ENCODE measurements at regions not wholly inside any gene's neighbourhood (a gene's known extent, or its start where the extent isn't known, plus 50 kb on each side); places are given as distances from the start of the nearest gene placed in this dataset.
"Not testable (repeated sequence)": the region's sequence is repeated elsewhere in the genome, so short reads cannot be mapped to it uniquely, and the experiment has no call there.

- TF ChIP-seq, protein P1, sequence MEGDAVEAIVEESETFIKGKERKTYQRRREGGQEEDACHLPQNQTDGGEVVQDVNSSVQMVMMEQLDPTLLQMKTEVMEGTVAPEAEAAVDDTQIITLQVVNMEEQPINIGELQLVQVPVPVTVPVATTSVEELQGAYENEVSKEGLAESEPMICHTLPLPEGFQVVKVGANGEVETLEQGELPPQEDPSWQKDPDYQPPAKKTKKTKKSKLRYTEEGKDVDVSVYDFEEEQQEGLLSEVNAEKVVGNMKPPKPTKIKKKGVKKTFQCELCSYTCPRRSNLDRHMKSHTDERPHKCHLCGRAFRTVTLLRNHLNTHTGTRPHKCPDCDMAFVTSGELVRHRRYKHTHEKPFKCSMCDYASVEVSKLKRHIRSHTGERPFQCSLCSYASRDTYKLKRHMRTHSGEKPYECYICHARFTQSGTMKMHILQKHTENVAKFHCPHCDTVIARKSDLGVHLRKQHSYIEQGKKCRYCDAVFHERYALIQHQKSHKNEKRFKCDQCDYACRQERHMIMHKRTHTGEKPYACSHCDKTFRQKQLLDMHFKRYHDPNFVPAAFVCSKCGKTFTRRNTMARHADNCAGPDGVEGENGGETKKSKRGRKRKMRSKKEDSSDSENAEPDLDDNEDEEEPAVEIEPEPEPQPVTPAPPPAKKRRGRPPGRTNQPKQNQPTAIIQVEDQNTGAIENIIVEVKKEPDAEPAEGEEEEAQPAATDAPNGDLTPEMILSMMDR (IDR thresholded peaks at IDR 0.05; ENCODE audit: low read depth, low read length, missing control alignments), result no peak
- no peak overlapping the region for H3K4me3 ChIP-seq (ENCODE audit: low read depth, low read length)
- no peak for DNase-seq (ENCODE audit: low read depth)
Measured at GRCh38 chr3:34077417-34078195, 279.2 kb downstream of the PDCD6IP start.

- TF ChIP-seq, protein P1 (IDR thresholded peaks at IDR 0.05; ENCODE audit: low read depth, low read length, missing control alignments), result no peak
- H3K4me3 ChIP-seq (ENCODE audit: low read depth, low read length), result no peak overlapping the region
- DNase-seq (ENCODE audit: low read depth), result no peak
Measured at GRCh38 chr3:34078418-34078817, 280.0 kb downstream of the PDCD6IP start.

DNA sequence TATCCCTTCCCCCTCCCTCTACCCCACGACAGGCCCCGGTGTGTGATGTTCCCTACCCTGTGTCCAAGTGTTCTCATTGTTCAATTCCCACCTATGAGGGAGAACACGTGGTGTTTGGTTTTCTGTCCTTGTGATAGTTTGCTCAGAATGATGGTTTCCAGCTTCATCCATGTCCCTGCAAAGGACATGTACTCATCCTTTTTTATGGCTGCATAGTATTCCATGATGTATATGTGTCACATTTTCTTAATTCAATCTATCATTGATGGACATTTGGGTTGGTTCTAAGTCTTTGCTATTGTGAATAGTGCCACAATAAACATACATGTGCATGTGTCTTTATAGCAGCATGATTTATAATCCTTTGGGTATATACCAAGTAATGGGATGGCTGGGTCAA is 281.4 kb downstream of the PDCD6IP start:
- DNase-seq (ENCODE audit: low read depth); H3K4me3 ChIP-seq (ENCODE audit: low read depth, low read length): not testable (repeated sequence)

- H3K4me3 ChIP-seq (ENCODE audit: low read depth, low read length); DNase-seq (ENCODE audit: low read depth): not testable (repeated sequence)
Measured at GRCh38 chr3:34090379-34090778, 291.9 kb downstream of the PDCD6IP start.

DNA sequence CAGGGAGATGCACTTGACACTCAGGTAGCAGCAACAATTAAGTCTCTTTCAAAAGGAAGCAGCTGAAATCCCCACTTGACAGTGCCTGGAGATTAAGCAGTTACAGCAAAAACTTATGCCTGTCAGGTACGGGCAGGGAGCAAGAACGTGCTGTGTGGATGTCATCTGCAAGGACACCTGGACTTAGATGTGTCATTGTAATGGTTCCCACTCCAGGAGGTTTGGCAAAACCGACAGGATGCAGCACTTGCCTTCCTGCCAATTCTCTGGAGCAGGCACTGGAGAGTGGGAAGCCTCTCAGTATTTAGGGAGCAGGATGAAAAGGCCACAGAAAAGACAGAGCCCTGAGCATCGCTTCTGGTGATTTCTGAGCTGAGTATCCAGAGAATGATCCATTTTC is 292.4 kb downstream of the PDCD6IP start:
- TF ChIP-seq, protein P1 (IDR thresholded peaks at IDR 0.05; ENCODE audit: low read depth, low read length, missing control alignments), result no peak
- no peak for DNase-seq (ENCODE audit: low read depth)
- no peak overlapping the region for H3K4me3 ChIP-seq (ENCODE audit: low read depth, low read length)

DNA sequence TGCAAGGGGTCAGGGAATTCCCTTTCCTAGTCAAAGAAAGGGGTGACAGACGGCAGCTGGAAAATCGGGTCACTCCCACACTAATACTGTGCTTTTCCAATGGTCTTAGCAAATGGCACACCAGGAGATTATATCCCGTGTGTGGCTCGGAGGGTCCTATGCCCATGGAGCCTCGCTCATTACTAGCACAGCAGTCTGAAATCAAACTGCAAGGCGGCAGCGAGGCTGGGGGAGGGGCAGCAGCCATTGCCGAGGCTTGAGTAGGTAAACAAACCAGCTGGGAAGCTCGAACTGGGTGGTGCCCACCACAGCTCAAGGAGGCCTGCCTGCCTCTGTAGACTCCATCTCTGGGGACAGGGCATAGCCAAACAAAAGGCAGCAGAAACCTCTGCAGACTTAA is 295.9 kb downstream of the PDCD6IP start:
- DNase-seq (ENCODE audit: low read depth); H3K4me3 ChIP-seq (ENCODE audit: low read depth, low read length): not testable (repeated sequence)

DNA sequence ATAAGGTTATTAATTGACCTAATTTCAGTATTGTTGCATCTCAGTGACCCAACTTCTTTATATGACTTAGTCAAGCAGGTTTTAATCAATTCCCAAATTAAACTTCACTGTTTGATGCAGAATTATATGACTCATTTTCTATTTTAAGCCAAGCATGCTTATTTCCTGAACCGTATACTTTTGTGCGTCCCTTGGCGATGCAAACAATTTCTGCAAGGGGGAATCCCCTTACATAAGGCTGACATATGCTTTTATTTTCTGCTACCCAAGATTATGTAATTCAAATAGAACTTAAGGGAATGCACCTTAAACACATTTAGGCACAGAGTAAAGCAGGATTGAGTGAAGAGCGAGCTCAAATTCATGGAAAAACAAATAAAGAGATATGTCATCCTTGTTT is 303.9 kb downstream of the PDCD6IP start:
- DNase-seq (ENCODE audit: low read depth), result no peak
- H3K4me3 ChIP-seq (ENCODE audit: low read depth, low read length), result no peak overlapping the region
- TF ChIP-seq, protein P1 (IDR thresholded peaks at IDR 0.05; ENCODE audit: low read depth, low read length, missing control alignments), result no peak

DNA sequence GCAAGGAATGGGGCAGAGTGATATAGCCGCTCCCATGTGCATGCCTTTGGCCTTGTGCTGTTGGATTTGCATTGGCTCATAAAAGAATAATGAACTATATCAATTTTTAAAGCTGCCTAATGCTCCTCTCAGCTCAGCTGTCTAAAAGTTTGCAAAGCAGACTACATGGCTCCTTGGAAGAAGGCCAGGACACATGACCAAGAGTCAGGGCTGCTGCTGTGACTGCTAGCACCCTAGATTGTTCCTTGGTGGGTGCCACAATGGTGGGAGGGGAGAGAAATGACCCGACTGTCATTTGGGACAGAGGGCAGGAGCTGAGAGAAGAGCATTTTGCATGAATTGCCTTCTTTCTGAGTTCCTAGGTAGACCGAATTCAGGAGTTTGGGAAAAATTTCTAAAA is 307.9 kb downstream of the PDCD6IP start:
- no peak for DNase-seq (ENCODE audit: low read depth)
- no peak overlapping the region for H3K4me3 ChIP-seq (ENCODE audit: low read depth, low read length)
- TF ChIP-seq, protein P1 (IDR thresholded peaks at IDR 0.05; ENCODE audit: low read depth, low read length, missing control alignments), result no peak

Measured in GM12864 (cell line).